Tibial nerve (tissue), 3 donors: ENCODE measurements at regions not wholly inside any gene's neighbourhood (a gene's known extent, or its start where the extent isn't known, plus 50 kb on each side); places are given as distances from the start of the nearest gene placed in this dataset.

ENCODE experiments used
- EP300 ChIP-seq, 2 donors: sonication (generic); formaldehyde crosslinking; IDR thresholded peaks; one replicate each; pipeline ENCODE4 v1.6.1; 2017; ENCODE audit warnings: antibody characterized with exemption in 2 of 2, mild to moderate bottlenecking in 1 of 2
- POLR2A ChIP-seq, 2 donors: fragments of 450-650 bp; IDR thresholded peaks; one replicate each; pipeline ENCODE4 v1.6.1; 2017; ENCODE audit warnings: antibody characterized with exemption in 2 of 2, mild to moderate bottlenecking in 2 of 2, moderate library complexity in 2 of 2

GRCh38 chr1:67973051-67973450 is 77.4 kb downstream of the DIRAS3 start:
- no peak for TF ChIP-seq POLR2A (IDR thresholded peaks at IDR 0.05)
- no peak for TF ChIP-seq EP300 (IDR thresholded peaks at IDR 0.05)
